IPS DF 6.9 (cell line): ENCODE measurements at regions not wholly inside any gene's neighbourhood (a gene's known extent, or its start where the extent isn't known, plus 50 kb on each side); places are given as distances from the start of the nearest gene placed in this dataset.

Source experiments
- DNase-seq: peaks from one replicate; pipeline ENCODE4 v3.0.0-alpha.2; 2013; ENCODE audit warnings: low read depth, low spot score
- H3K27ac ChIP-seq: one replicate; pipeline ENCODE4 v1.5.1; 2013; ENCODE audit warnings: low read length, control low read depth
- H3K27me3 ChIP-seq: 2 replicates; pipeline ENCODE4 v1.6.1; 2013; ENCODE audit warnings: mild to moderate bottlenecking, low read length; ENCODE audit not compliant: control insufficient read depth, insufficient read depth
- H3K36me3 ChIP-seq: 2 replicates; pipeline ENCODE4 v1.6.1; 2013; ENCODE audit warnings: low read length; ENCODE audit not compliant: control insufficient read depth, insufficient read depth
- H3K4me1 ChIP-seq: 2 replicates; pipeline ENCODE4 v1.6.1; 2013; ENCODE audit warnings: low read length; ENCODE audit not compliant: control insufficient read depth, insufficient read depth
- H3K4me3 ChIP-seq: 2 replicates; pipeline ENCODE4 v1.5.1; 2013; ENCODE audit warnings: mild to moderate bottlenecking, low read length
- H3K9me3 ChIP-seq: 2 replicates; pipeline ENCODE4 v1.6.1; 2013; ENCODE audit warnings: low read length, inconsistent platforms; ENCODE audit not compliant: control insufficient read depth, insufficient read depth
- WGBS: extraction: QIAGEN DNeasy Blood & Tissue Kit; methylation state at CpG from one replicate; pipeline ENCODE4 v1.1.7; 2013; ENCODE audit warnings: mixed read lengths, missing lambda C conversion rate; ENCODE audit not compliant: insufficient read length, insufficient coverage; 5-methylcytosine and 5-hydroxymethylcytosine counted together

DNA sequence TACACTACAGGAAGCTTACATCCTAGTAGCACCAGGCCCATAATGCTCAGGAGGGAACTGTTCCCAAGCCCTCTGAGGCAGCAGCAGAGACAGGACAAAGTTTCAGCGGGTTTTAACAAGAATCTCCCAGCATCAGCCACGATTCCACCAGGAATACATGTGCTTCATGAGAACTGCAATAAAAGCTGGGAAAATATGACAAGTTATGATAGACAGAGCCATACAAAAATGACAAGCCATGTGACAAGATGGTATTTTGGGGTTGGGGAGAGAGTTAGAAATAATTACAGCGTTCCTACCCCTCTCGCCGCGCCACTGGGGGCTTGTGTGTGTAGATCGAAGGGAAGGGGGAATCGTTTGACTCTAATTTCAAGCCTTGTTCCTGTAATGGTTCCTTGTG, 112.7 kb upstream of the CTBP2 start:
- no peak for DNase-seq
- Histone ChIP-seq H3K4me1 (no peaks in the 10 kb centered on the region), H3K27me3 (no peaks in the 10 kb centered on the region), H3K4me3 (no peak overlapping the region), H3K27ac (no peak overlapping the region), H3K36me3 (no peaks in the 10 kb centered on the region), H3K9me3 (no peaks in the 10 kb centered on the region)
- no CpG with 5 or more reads among the region's 8 CpGs for WGBS

DNA sequence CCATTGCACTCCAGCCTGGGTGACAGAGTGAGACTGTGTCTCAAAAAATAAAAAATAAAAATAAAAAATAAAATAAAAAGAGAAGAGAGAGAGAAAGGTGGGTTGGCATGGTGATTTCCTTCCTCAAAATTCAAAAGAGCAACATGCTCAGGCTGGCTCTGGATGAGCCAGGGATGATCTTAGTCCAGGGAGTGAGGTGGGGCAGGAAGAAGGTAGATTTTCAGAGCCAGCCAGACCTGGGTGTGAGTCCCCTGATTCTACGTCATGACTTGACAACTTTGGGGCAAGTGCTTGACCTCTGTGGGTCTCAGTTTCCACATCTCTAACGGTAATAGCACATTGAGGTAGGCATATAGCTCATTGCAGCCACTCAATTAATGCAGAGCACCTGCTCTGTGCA, 109.4 kb upstream of the CTBP2 start:
- no peaks in the 10 kb centered on the region for H3K4me1 ChIP-seq
- H3K27ac ChIP-seq = no peak overlapping the region
- H3K27me3 ChIP-seq = no peaks in the 10 kb centered on the region
- no CpG with 5 or more reads among the region's 2 CpGs for WGBS
- H3K4me3 ChIP-seq = no peak overlapping the region
- no peak for DNase-seq
- H3K9me3 ChIP-seq = no peaks in the 10 kb centered on the region
- no peaks in the 10 kb centered on the region for H3K36me3 ChIP-seq

DNA sequence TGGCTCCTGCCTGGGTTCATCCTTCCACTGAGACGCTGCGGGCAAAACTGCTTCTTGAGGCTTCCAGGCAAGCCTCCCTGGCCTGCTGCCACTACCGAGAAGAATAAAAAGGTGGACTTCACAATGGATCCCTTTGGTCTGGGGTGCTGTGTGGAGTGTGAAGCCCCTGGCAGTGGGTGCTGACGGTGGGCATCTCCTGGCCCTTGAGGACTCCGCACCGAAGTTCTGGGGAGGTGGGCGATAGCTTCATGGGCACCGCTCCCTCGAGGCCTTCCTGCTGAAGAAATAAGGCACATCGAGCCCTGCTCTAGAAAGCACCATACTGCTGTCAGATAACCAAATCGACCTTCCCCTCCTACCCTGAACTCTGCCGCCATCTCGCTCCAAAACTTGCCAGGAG, 106.6 kb upstream of the CTBP2 start:
- WGBS = no CpG with 5 or more reads among the region's 13 CpGs
- Histone ChIP-seq H3K4me1 (no peaks in the 10 kb centered on the region), H3K9me3 (no peaks in the 10 kb centered on the region), H3K27ac (no peak overlapping the region), H3K27me3 (no peaks in the 10 kb centered on the region), H3K36me3 (no peaks in the 10 kb centered on the region), H3K4me3 (no peak overlapping the region)
- DNase-seq = no peak

GRCh38 chr10:125266541-125266940, 106.2 kb upstream of the CTBP2 start:
- H3K4me3 ChIP-seq = no peak overlapping the region
- H3K36me3 ChIP-seq = no peaks in the 10 kb centered on the region
- no peaks in the 10 kb centered on the region for H3K9me3 ChIP-seq
- no peaks in the 10 kb centered on the region for H3K4me1 ChIP-seq
- DNase-seq = no peak
- no CpG with 5 or more reads among the region's 14 CpGs for WGBS
- H3K27me3 ChIP-seq = no peaks in the 10 kb centered on the region
- H3K27ac ChIP-seq = no peak overlapping the region

- Histone ChIP-seq H3K27ac (no peak overlapping the region), H3K4me3 (no peak overlapping the region), H3K4me1 (no peaks in the 10 kb centered on the region), H3K36me3 (no peaks in the 10 kb centered on the region), H3K27me3 (no peaks in the 10 kb centered on the region), H3K9me3 (no peaks in the 10 kb centered on the region)
- no peak for DNase-seq
- WGBS = no CpG with 5 or more reads among the region's 6 CpGs
Measured at GRCh38 chr10:125265579-125265955, 105.2 kb upstream of the CTBP2 start.

DNA sequence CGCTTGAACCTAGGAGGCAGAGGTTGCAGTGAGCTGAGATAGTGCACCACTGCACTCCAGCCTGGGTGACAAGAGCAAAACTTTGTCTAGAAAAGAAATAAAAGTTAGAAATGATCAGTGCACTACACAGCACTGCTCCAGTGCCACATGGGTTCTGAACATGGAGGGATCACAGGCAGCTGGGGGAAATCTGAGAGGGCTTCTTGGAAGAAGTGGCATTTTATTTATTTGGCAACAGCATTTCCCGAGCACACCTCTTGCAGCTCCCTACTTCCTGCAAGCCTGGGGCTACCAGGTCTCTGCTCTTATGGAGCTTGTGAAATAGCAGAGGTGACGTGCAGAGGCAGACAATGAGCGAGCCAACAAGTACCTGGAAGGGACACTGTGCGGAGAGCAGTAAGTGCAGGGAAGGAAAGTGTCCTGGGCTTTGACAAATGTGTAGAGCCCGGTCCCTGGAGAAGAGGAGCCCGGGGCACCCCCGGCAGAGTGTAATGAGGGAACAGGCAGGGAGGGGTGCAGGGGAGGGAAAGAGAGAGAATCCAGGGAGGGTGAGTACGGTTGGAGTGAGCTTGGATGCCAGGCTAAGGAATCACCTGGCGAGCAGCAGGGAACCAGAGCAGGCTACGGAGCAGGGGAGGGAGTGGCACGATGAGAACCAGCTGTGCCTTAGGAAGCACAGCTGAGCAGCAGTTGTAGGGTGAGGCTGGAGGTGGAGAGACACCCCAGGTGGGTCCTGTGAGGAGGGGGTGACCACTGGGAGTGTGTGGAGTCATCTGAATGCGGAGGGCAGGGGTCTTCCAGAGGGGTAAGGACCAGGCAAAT, 104.6 kb upstream of the CTBP2 start:
- no peaks in the 10 kb centered on the region for H3K27me3 ChIP-seq
- no peak for DNase-seq
- H3K4me1 ChIP-seq = no peaks in the 10 kb centered on the region
- no peak overlapping the region for H3K4me3 ChIP-seq
- no peaks in the 10 kb centered on the region for H3K9me3 ChIP-seq
- no peaks in the 10 kb centered on the region for H3K36me3 ChIP-seq
- H3K27ac ChIP-seq = no peak overlapping the region
- WGBS = no CpG with 5 or more reads among the region's 13 CpGs

DNA sequence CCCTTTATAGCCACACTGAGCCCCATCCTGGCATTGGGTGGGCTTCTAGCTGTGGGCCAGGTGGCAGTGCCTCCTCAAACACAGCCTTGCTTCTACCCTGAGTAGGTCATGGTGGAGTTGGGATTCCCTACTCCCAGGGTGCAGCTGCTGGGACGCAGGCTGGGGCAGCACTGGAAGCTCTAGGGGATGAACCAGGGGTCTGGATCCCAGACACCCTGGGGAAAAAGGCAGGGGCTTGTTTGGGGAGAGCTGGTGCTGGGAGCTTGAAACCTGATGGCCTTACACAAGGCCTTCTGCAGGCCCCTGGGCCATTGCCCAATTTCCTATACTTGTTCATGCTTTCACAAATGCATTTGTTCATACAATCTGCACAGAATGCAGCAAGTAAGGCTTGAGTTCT, 103.7 kb upstream of the CTBP2 start:
- no peaks in the 10 kb centered on the region for H3K36me3 ChIP-seq
- no peak overlapping the region for H3K4me3 ChIP-seq
- H3K4me1 ChIP-seq = no peaks in the 10 kb centered on the region
- H3K9me3 ChIP-seq = no peaks in the 10 kb centered on the region
- H3K27me3 ChIP-seq = no peaks in the 10 kb centered on the region
- WGBS = no CpG with 5 or more reads among the region's 1 CpG
- no peak for DNase-seq
- H3K27ac ChIP-seq = no peak overlapping the region

DNA sequence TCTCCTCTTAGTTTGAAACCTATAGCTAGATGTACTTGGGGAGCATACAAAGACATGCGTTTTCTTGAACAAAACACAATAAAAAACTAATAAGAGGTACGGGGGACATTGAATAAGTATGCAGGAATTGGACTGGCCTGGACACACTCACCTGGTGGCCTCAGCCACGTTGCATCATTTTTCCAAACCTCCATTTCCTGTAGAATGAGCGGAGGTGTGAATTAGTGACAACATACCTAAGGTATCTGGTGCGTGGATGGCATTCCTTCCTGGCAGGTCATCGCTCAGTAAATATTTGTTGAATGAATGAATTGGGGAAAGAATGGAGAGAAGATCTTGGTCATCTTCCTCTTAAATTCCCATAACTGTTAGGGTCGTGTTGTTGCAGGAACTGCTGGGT, 103.2 kb upstream of the CTBP2 start:
- H3K27ac ChIP-seq = no peak overlapping the region

GRCh38 chr10:125262920-125263319, 102.6 kb upstream of the CTBP2 start:
- Histone ChIP-seq H3K36me3 (no peaks in the 10 kb centered on the region), H3K27ac (no peak overlapping the region), H3K4me1 (no peaks in the 10 kb centered on the region; the same call in 1 of the 2 replicates), H3K9me3 (no peaks in the 10 kb centered on the region), H3K4me3 (no peak overlapping the region), H3K27me3 (no peaks in the 10 kb centered on the region)
- no CpG with 5 or more reads among the region's 6 CpGs for WGBS
- no peak for DNase-seq

More for the DNA sequence above, 103.2 kb upstream of the CTBP2 start:
- Histone ChIP-seq H3K27me3 (no peaks in the 10 kb centered on the region), H3K9me3 (no peaks in the 10 kb centered on the region), H3K36me3 (no peaks in the 10 kb centered on the region), H3K4me3 (no peak overlapping the region), H3K4me1 (no peaks in the 10 kb centered on the region)
- WGBS = no CpG with 5 or more reads among the region's 7 CpGs
- no peak for DNase-seq

GRCh38 chr10:125262409-125262808, 102.0 kb upstream of the CTBP2 start:
- Histone ChIP-seq H3K36me3 (no peaks in the 10 kb centered on the region), H3K9me3 (no peaks in the 10 kb centered on the region), H3K4me1 (no peaks in the 10 kb centered on the region; the same call in 1 of the 2 replicates), H3K27ac (no peak overlapping the region), H3K4me3 (no peak overlapping the region), H3K27me3 (no peaks in the 10 kb centered on the region)
- no CpG with 5 or more reads among the region's 6 CpGs for WGBS
- no peak for DNase-seq
